H9 (cell line): ENCODE measurements at regions not wholly inside any gene's neighbourhood (a gene's known extent, or its start where the extent isn't known, plus 50 kb on each side); places are given as distances from the start of the nearest gene placed in this dataset.

Experiments
- DNase-seq: peaks from one replicate; pipeline ENCODE4 v3.0.0-alpha.2; 2017
- H2AFZ ChIP-seq: one replicate; pipeline ENCODE4 v1.6.1; 2013; ENCODE audit warnings: mild to moderate bottlenecking, low read length, control low read depth, moderate library complexity
- H2AK5ac ChIP-seq: 2 replicates; pipeline ENCODE4 v1.6.1; 2013; ENCODE audit warnings: low read length, control low read depth, mixed read lengths; ENCODE audit not compliant: insufficient read length
- H2BK120ac ChIP-seq: one replicate; pipeline ENCODE4 v1.6.1; 2013; ENCODE audit warnings: low read depth, mild to moderate bottlenecking, low read length, control low read depth, inconsistent platforms; ENCODE audit not compliant: poor library complexity, severe bottlenecking
- H2BK12ac ChIP-seq: 2 replicates; pipeline ENCODE4 v1.6.1; 2013; ENCODE audit warnings: low read length, control low read depth, mixed read lengths, low read depth; ENCODE audit not compliant: insufficient read length
- H2BK15ac ChIP-seq: 2 replicates; pipeline ENCODE4 v1.6.1; 2013; ENCODE audit warnings: low read depth, low read length, control low read depth
- H2BK20ac ChIP-seq: one replicate; pipeline ENCODE4 v1.6.1; 2013; ENCODE audit warnings: low read depth, mild to moderate bottlenecking, low read length, control low read depth, inconsistent platforms; ENCODE audit not compliant: poor library complexity, severe bottlenecking
- H2BK5ac ChIP-seq: 2 replicates; pipeline ENCODE4 v1.6.1; 2013; ENCODE audit warnings: low read length, control low read depth, mixed read lengths; ENCODE audit not compliant: insufficient read length
- H3K14ac ChIP-seq: 2 replicates; pipeline ENCODE4 v1.6.1; 2013; ENCODE audit warnings: low read length, control low read depth; ENCODE audit not compliant: insufficient read depth
- H3K18ac ChIP-seq: 2 replicates; pipeline ENCODE4 v1.6.1; 2013; ENCODE audit warnings: low read depth, mild to moderate bottlenecking, mixed read lengths, low read length, control low read depth; ENCODE audit not compliant: insufficient read length
- H3K23ac ChIP-seq: 2 replicates; pipeline ENCODE4 v1.6.1; 2013; ENCODE audit warnings: low read length, control low read depth, mixed read lengths, low read depth; ENCODE audit not compliant: insufficient read length
- H3K23me2 ChIP-seq: 2 replicates; pipeline ENCODE4 v1.6.1; 2013; ENCODE audit warnings: low read depth, mild to moderate bottlenecking, mixed read lengths, low read length, control low read depth; ENCODE audit not compliant: insufficient read length, poor library complexity, severe bottlenecking
- H3K27ac ChIP-seq: 2 replicates; pipeline ENCODE4 v1.5.1; 2013; ENCODE audit warnings: low read length, control low read depth, mixed read lengths, low read depth; ENCODE audit not compliant: insufficient read length
- H3K27me3 ChIP-seq: 2 replicates; pipeline ENCODE4 v1.6.1; 2013; ENCODE audit warnings: low read length, control low read depth, inconsistent platforms; ENCODE audit not compliant: insufficient read depth
- H3K4ac ChIP-seq: 2 replicates; pipeline ENCODE4 v1.6.1; 2013; ENCODE audit warnings: low read depth, mild to moderate bottlenecking, control low read depth, inconsistent platforms, low read length, moderate library complexity
- H3K4me1 ChIP-seq: 2 replicates; pipeline ENCODE4 v1.6.1; 2013; ENCODE audit warnings: low read length, control low read depth, inconsistent platforms; ENCODE audit not compliant: insufficient read depth
- H3K4me2 ChIP-seq: 2 replicates; pipeline ENCODE4 v1.6.1; 2013; ENCODE audit warnings: low read length, control low read depth, mixed read lengths; ENCODE audit not compliant: insufficient read length, insufficient read depth
- H3K56ac ChIP-seq: 2 replicates; pipeline ENCODE4 v1.6.1; 2013; ENCODE audit warnings: low read depth, mild to moderate bottlenecking, mixed read lengths, low read length, control low read depth; ENCODE audit not compliant: insufficient read length
- H3K79me1 ChIP-seq: 2 replicates; pipeline ENCODE4 v1.6.1; 2013; ENCODE audit warnings: low read depth, mild to moderate bottlenecking, moderate library complexity, low read length, control low read depth, inconsistent platforms; ENCODE audit not compliant: insufficient read depth, poor library complexity, severe bottlenecking
- H3K79me2 ChIP-seq: 2 replicates; pipeline ENCODE4 v1.6.1; 2013; ENCODE audit warnings: low read length, control low read depth, inconsistent platforms; ENCODE audit not compliant: insufficient read depth
- H3K9ac ChIP-seq: 2 replicates; pipeline ENCODE4 v1.6.1; 2013; ENCODE audit warnings: low read length, control low read depth, mixed read lengths; ENCODE audit not compliant: insufficient read length; ENCODE audit errors: extremely low read depth
- H3K9me3 ChIP-seq: one replicate; pipeline ENCODE4 v1.6.1; 2013; ENCODE audit warnings: low read depth, low read length, inconsistent platforms; ENCODE audit not compliant: control insufficient read depth
- H3T11ph ChIP-seq: one replicate; pipeline ENCODE4 v1.6.1; 2013; ENCODE audit warnings: mild to moderate bottlenecking, low read length, control low read depth, inconsistent platforms
- H4K20me1 ChIP-seq: one replicate; pipeline ENCODE4 v1.6.1; 2013; ENCODE audit not compliant: control insufficient read depth, insufficient read length, insufficient read depth
- H4K5ac ChIP-seq: 2 replicates; pipeline ENCODE4 v1.6.1; 2013; ENCODE audit warnings: low read depth, mild to moderate bottlenecking, mixed read lengths, low read length, control low read depth; ENCODE audit not compliant: insufficient read length
- H4K8ac ChIP-seq: replicated peaks from 2 replicates; pipeline ENCODE4 v1.6.1; 2013; ENCODE audit warnings: low read length, control low read depth, mixed read lengths, low read depth; ENCODE audit not compliant: insufficient read length
- H4K91ac ChIP-seq: 2 replicates; pipeline ENCODE4 v1.6.1; 2013; ENCODE audit warnings: low read depth, mild to moderate bottlenecking, moderate library complexity, mixed read lengths, low read length, control low read depth; ENCODE audit not compliant: insufficient read length
- H3K27ac Mint-ChIP-seq, 3 experiments: 2 replicates in 2 of 3; 3 replicates in 1 of 3; pipeline ENCODE4 v1.8.0; 2020 to 2021; ENCODE audit warnings: mixed read lengths in 3 of 3, mild to moderate bottlenecking in 1 of 3, moderate library complexity in 1 of 3
- H3K27me3 Mint-ChIP-seq: 2 replicates; pipeline ENCODE4 v1.8.0; 2021; ENCODE audit warnings: low read depth, mild to moderate bottlenecking, moderate library complexity, mixed read lengths
- H3K36me3 Mint-ChIP-seq, 3 experiments: 2 replicates in 2 of 3; 3 replicates in 1 of 3; pipeline ENCODE4 v1.8.0; 2020 to 2021; ENCODE audit warnings: low read depth in 3 of 3, mixed read lengths in 3 of 3; ENCODE audit not compliant: insufficient read depth in 1 of 3
- H3K4me1 Mint-ChIP-seq, 2 experiments: 2 replicates each; pipeline ENCODE4 v1.8.0; 2020; ENCODE audit warnings: mixed read lengths in 2 of 2
- H3K4me3 Mint-ChIP-seq, 2 experiments: 2 replicates in 1 of 2; 3 replicates in 1 of 2; pipeline ENCODE4 v1.8.0; 2020 to 2021; ENCODE audit warnings: mild to moderate bottlenecking in 2 of 2, mixed read lengths in 2 of 2, moderate library complexity in 1 of 2
- H3K9me3 Mint-ChIP-seq, 2 experiments: 2 replicates in 1 of 2; 3 replicates in 1 of 2; pipeline ENCODE4 v1.8.0; 2020; ENCODE audit warnings: mild to moderate bottlenecking in 2 of 2, mixed read lengths in 2 of 2, moderate library complexity in 1 of 2
- WGBS: extraction: QIAGEN DNeasy Blood & Tissue Kit; methylation state at CpG from one replicate; pipeline ENCODE4 v1.1.7; 2013; ENCODE audit warnings: missing lambda C conversion rate, low lambda C conversion rate, mixed read lengths; ENCODE audit not compliant: insufficient read length; ENCODE audit errors: extremely low coverage; 5-methylcytosine and 5-hydroxymethylcytosine counted together
- TF ChIP-seq, protein P1 (sequence below): fragments of 200-600 bp; sonication (generic); conservative IDR thresholded peaks from 3 replicates; pipeline ENCODE4 v1.8.0; 2021; ENCODE audit warnings: antibody characterized with exemption, mild to moderate bottlenecking

DNA sequence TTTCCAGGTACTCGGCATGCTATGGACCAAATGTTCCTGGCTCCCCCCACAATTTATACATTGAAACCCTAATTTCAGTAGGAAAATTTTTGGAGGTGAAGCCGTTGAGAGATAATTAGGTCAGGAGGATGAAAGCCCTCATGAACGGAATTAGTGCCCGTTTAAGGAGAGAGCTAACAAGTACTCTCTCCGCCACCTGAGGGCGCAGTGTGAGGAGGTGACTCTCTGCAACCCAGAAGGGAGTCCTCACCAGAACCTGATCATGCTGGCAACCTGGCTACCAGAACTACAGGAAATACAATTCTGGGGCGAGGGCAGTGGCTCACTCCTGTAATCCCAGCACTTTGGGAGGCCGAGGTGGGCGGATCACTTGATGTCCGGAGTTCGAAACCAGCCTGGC lies 397.8 kb downstream of the SLITRK5 start:
- no peaks in the 10 kb centered on the region for H3K9me3 ChIP-seq
- H3K4ac ChIP-seq, result no peak overlapping the region
- H3K23ac ChIP-seq, result no peak overlapping the region
- no peaks in the 10 kb centered on the region for H4K20me1 ChIP-seq
- WGBS, result no CpG with 5 or more reads among the region's 11 CpGs
- no peaks in the 10 kb centered on the region for H3K23me2 ChIP-seq
- no peaks in the 10 kb centered on the region for H3K79me1 ChIP-seq
- no peak overlapping the region for H2BK20ac ChIP-seq
- 0 out of 7 replicates have a peak, but pooled peaks cover 0 to 2% (median 0%) of the 10 kb centered on the region in 3 experiments for H3K36me3 Mint-ChIP-seq
- no peak overlapping the region for H3K27ac ChIP-seq
- H4K91ac ChIP-seq, result no peak overlapping the region
- H4K5ac ChIP-seq, result no peak overlapping the region
- H3K4me1 ChIP-seq, result no peaks in the 10 kb centered on the region
- no peak overlapping the region for H2BK15ac ChIP-seq
- H3K9me3 Mint-ChIP-seq, result peaks cover 0 to 2% of the 10 kb centered on the region in 2 experiments; a peak in 2 of 5 replicates
- H3K27ac Mint-ChIP-seq, result no peak overlapping the region
- H2BK120ac ChIP-seq, result no peak overlapping the region
- H2AK5ac ChIP-seq, result no peak overlapping the region
- H4K8ac ChIP-seq, result no peak overlapping the region
- no peak overlapping the region for H2BK5ac ChIP-seq
- no peak overlapping the region for H2BK12ac ChIP-seq
- TF ChIP-seq, protein P1, sequence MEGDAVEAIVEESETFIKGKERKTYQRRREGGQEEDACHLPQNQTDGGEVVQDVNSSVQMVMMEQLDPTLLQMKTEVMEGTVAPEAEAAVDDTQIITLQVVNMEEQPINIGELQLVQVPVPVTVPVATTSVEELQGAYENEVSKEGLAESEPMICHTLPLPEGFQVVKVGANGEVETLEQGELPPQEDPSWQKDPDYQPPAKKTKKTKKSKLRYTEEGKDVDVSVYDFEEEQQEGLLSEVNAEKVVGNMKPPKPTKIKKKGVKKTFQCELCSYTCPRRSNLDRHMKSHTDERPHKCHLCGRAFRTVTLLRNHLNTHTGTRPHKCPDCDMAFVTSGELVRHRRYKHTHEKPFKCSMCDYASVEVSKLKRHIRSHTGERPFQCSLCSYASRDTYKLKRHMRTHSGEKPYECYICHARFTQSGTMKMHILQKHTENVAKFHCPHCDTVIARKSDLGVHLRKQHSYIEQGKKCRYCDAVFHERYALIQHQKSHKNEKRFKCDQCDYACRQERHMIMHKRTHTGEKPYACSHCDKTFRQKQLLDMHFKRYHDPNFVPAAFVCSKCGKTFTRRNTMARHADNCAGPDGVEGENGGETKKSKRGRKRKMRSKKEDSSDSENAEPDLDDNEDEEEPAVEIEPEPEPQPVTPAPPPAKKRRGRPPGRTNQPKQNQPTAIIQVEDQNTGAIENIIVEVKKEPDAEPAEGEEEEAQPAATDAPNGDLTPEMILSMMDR, result peak; percentile 68
- no peaks in the 10 kb centered on the region for H3K27me3 ChIP-seq
- H2AFZ ChIP-seq, result no peak overlapping the region
- H3T11ph ChIP-seq, result no peak overlapping the region
- no peaks in the 10 kb centered on the region for H3K79me2 ChIP-seq
- no peak overlapping the region for H3K18ac ChIP-seq
- H3K4me3 Mint-ChIP-seq, result no peak overlapping the region
- peak; percentile 82 for DNase-seq
- H3K27me3 Mint-ChIP-seq, result no peaks in the 10 kb centered on the region
- H3K4me2 ChIP-seq, result no peak overlapping the region
- no peak overlapping the region for H3K14ac ChIP-seq
- no peak overlapping the region for H3K56ac ChIP-seq
- no peak overlapping the region for H3K9ac ChIP-seq
- no peaks in the 10 kb centered on the region; a peak in 1 of 4 replicates for H3K4me1 Mint-ChIP-seq
